Ascending aorta (tissue), 2 donors: ENCODE measurements at regions not wholly inside any gene's neighbourhood (a gene's known extent, or its start where the extent isn't known, plus 50 kb on each side); places are given as distances from the start of the nearest gene placed in this dataset.

Experiments used
- DNase-seq, 2 donors: peaks; one replicate each; pipeline ENCODE4 v3.0.0-alpha.2; 2019; ENCODE audit warnings: low spot score in 2 of 2
- H3K27ac ChIP-seq, 2 donors: fragments of 200-600 bp; sonication (generic); one replicate each; pipeline ENCODE4 v1.5.1; 2016 to 2017; ENCODE audit warnings: mild to moderate bottlenecking in 1 of 2
- H3K27me3 ChIP-seq: fragments of 200-600 bp; sonication (generic); one replicate; pipeline ENCODE4 v1.5.1; 2017
- H3K36me3 ChIP-seq, 2 donors: fragments of 200-600 bp; sonication (generic); one replicate each; pipeline ENCODE4 v1.5.1; 2016
- H3K4me1 ChIP-seq, 2 donors: fragments of 200-600 bp; sonication (generic); one replicate each; pipeline ENCODE4 v1.5.1; 2016 to 2017; ENCODE audit warnings: mild to moderate bottlenecking in 1 of 2
- H3K4me3 ChIP-seq, 2 donors: fragments of 200-600 bp; sonication (generic); one replicate each; pipeline ENCODE4 v1.5.1; 2016 to 2017; ENCODE audit warnings: mild to moderate bottlenecking in 1 of 2
- H3K9me3 ChIP-seq, 2 donors: fragments of 200-600 bp; sonication (generic); one replicate each; pipeline ENCODE4 v1.5.1; 2016
- intact Hi-C: fragments of 100-400 bp; cut with DNase I; formaldehyde crosslinking; loops from one replicate; pipeline ENCODE4 v1.15.1; 2023
- TF ChIP-seq, protein P1 (sequence below), 3 experiments: fragments of 200-600 bp in 2 of 3; fragments of 450-650 bp in 1 of 3; sonication (generic) in 2 of 3; IDR thresholded peaks; one replicate each; pipeline ENCODE4 v1.5.1; 2016 to 2019; ENCODE audit warnings: antibody characterized with exemption in 3 of 3, mild to moderate bottlenecking in 1 of 3, moderate library complexity in 1 of 3

DNA sequence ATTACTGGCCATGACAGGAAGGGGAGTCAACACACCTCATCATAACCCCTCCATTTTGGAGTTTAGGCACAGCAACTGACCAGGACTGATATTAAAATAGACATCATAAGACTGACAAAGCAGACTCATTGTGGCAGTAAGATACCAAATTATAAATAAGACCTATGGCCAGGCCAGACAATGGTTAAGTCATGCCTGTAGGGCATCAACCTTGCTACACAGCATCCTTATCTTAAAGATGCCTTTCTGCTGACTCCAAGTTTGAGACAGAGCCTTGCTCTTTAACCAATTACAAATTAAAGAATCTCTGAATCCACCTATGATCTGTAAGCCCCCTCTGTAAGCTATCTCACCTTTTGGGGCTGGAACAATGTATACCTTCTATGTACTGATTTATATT, 65.5 kb downstream of the VCX2 start:
- Histone ChIP-seq H3K36me3 (no peaks in the 10 kb centered on the region), H3K9me3 (no peaks in the 10 kb centered on the region), H3K4me3 (no peak overlapping the region), H3K27ac (no peak overlapping the region), H3K4me1 (no peaks in the 10 kb centered on the region), H3K27me3 (no peaks in the 10 kb centered on the region)
- no peak for DNase-seq
- TF ChIP-seq, protein P1, sequence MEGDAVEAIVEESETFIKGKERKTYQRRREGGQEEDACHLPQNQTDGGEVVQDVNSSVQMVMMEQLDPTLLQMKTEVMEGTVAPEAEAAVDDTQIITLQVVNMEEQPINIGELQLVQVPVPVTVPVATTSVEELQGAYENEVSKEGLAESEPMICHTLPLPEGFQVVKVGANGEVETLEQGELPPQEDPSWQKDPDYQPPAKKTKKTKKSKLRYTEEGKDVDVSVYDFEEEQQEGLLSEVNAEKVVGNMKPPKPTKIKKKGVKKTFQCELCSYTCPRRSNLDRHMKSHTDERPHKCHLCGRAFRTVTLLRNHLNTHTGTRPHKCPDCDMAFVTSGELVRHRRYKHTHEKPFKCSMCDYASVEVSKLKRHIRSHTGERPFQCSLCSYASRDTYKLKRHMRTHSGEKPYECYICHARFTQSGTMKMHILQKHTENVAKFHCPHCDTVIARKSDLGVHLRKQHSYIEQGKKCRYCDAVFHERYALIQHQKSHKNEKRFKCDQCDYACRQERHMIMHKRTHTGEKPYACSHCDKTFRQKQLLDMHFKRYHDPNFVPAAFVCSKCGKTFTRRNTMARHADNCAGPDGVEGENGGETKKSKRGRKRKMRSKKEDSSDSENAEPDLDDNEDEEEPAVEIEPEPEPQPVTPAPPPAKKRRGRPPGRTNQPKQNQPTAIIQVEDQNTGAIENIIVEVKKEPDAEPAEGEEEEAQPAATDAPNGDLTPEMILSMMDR (IDR thresholded peaks at IDR 0.05) = no peak
- intact Hi-C loops = no loop called here

DNA sequence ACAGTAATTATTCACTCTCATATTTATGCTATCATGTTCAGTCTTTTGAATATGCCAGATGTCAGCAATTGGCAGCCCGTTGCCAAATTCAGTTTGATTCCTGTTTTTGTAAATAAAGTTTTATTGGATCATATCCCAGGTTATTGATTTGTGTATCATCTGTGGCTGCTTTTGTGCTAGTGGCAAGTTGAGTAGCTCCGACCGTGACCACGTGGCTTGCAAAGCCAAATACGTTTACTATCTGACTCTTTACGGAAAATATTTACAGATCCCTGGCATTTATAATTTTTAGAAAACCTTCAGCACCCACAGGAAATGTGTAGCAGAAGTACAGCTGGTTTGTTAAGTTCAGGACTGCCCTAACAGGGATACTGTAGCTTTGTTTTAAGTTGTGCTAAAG, 67.4 kb downstream of the VCX2 start:
- no peak for DNase-seq
- H3K27me3 ChIP-seq = no peaks in the 10 kb centered on the region
- TF ChIP-seq, protein P1 (IDR thresholded peaks at IDR 0.05) = no peak
- H3K27ac ChIP-seq = no peak overlapping the region
- H3K4me1 ChIP-seq = no peaks in the 10 kb centered on the region
- intact Hi-C loops = no loop called here
- H3K4me3 ChIP-seq = no peak overlapping the region
- H3K9me3 ChIP-seq = no peaks in the 10 kb centered on the region
- no peaks in the 10 kb centered on the region for H3K36me3 ChIP-seq

DNA sequence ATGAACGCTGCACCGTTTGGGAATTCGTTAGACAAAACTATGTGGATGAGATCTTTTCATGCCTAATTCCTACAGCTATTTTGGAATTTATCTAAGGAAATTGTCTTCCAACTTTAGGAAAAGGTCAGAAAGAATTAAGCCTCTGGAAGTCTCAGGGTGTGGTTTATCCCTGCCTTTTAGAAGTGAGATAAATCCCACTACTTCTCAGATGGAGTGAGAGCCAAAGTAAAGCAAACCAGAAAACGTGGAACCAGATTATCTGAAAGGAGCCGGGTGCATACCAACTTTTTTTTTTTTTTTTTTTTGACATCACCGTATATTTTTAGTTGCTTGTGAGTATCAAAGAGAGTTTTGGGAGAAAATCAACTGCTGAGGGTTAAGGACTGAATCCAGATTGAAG, 79.6 kb downstream of the VCX2 start:
- Histone ChIP-seq H3K4me1 (no peaks in the 10 kb centered on the region), H3K9me3 (no peaks in the 10 kb centered on the region), H3K27me3 (no peaks in the 10 kb centered on the region), H3K36me3 (no peaks in the 10 kb centered on the region), H3K4me3 (no peak overlapping the region), H3K27ac (no peak overlapping the region)
- TF ChIP-seq, protein P1 (IDR thresholded peaks at IDR 0.05) = no peak
- DNase-seq = no peak
- intact Hi-C loops = no loop called here

DNA sequence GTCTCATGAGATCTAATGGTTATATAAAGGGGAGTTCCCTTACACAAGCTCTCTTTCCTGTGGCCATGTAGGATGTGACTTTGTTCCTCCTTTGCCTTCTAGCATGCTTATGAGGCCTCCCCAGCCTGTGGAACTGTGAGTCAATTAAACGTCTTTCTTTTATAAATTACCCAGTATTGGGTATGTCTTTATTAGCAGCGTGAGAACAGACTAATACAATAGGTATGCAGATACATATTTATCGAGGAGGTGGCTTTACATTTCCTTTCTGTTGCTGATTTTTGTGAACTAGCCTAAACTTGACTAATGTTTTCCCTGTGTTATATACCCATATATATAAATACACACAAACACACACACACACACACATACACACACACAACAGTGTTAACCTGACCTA, 80.2 kb downstream of the VCX2 start:
- DNase-seq = no peak
- Histone ChIP-seq H3K27ac (no peak overlapping the region), H3K36me3 (no peaks in the 10 kb centered on the region), H3K4me3 (no peak overlapping the region), H3K4me1 (no peaks in the 10 kb centered on the region), H3K27me3 (no peaks in the 10 kb centered on the region), H3K9me3 (no peaks in the 10 kb centered on the region)
- TF ChIP-seq, protein P1 (IDR thresholded peaks at IDR 0.05) = no peak
- intact Hi-C loops = no loop called here

DNA sequence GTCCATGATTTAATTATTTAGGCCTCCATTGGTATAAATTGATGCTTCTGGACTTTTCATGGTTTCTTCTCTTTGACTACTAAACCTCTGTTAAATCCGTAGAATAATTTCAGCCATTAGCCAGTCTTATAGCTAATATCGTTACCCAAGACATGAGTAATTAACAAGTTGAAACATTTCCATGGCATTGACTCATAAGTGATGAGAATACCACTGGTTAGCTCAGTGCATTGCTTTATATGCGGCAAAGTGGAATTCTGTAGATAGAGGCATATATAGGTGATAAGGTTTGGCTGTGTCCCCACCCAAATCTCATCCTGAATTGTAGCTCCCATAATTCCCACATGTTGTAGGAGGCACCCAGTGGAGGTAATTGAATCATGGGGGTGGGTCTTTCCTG, 80.6 kb downstream of the VCX2 start:
- no peak for DNase-seq
- TF ChIP-seq, protein P1 (IDR thresholded peaks at IDR 0.05) = no peak
- H3K4me1 ChIP-seq = no peaks in the 10 kb centered on the region

GRCh38 chrX:8089141-8089540, 81.9 kb downstream of the VCX2 start:
- no peak for DNase-seq
- Histone ChIP-seq H3K4me3 (no peak overlapping the region), H3K27ac (no peak overlapping the region), H3K4me1 (no peaks in the 10 kb centered on the region), H3K9me3 (no peaks in the 10 kb centered on the region), H3K27me3 (no peaks in the 10 kb centered on the region), H3K36me3 (no peaks in the 10 kb centered on the region)
- intact Hi-C loops = no loop called here
- TF ChIP-seq, protein P1 (IDR thresholded peaks at IDR 0.05) = no peak

More for the DNA sequence above, 80.6 kb downstream of the VCX2 start:
- Histone ChIP-seq H3K27me3 (no peaks in the 10 kb centered on the region), H3K9me3 (no peaks in the 10 kb centered on the region), H3K4me3 (no peak overlapping the region), H3K27ac (no peak overlapping the region), H3K36me3 (no peaks in the 10 kb centered on the region)
- intact Hi-C loops = no loop called here
